HepG2 (cell line): ENCODE measurements at regions not wholly inside any gene's neighbourhood (a gene's known extent, or its start where the extent isn't known, plus 50 kb on each side); places are given as distances from the start of the nearest gene placed in this dataset.
A peak's percentile ranks its signal among the peaks of the same experiment; 100 is the strongest.

ENCODE experiments used
- BCL6 ChIP-seq: IDR thresholded peaks from 2 replicates; pipeline ENCODE4 v1.6.1; 2016; ENCODE audit warnings: missing genetic modification reagents, missing compliant biosample characterization
- CREM ChIP-seq, 2 experiments: sonication (generic) in 1 of 2; formaldehyde crosslinking in 1 of 2; IDR thresholded peaks; 2 replicates each; pipeline versions ENCODE4 v1.4.0 to v1.6.1; 2016 to 2020; ENCODE audit warnings: antibody characterized with exemption in 1 of 2, mild to moderate bottlenecking in 1 of 2, missing genetic modification reagents in 1 of 2
- EHMT2 ChIP-seq: fragments of 200-600 bp; sonication (generic); IDR thresholded peaks from 2 replicates; pipeline ENCODE4 v1.7.0; 2017; ENCODE audit warnings: antibody characterized with exemption, low read depth, low read length, borderline replicate concordance
- FOSL2 ChIP-seq: sonication (generic); formaldehyde crosslinking; IDR thresholded peaks from 2 replicates; pipeline ENCODE4 v1.4.0; 2020; ENCODE audit warnings: missing genetic modification reagents
- GPN1 ChIP-seq: sonication (generic); formaldehyde crosslinking; IDR thresholded peaks from 2 replicates; pipeline ENCODE4 v1.5.1; 2020; ENCODE audit warnings: missing genetic modification reagents, borderline replicate concordance
- HDAC2 ChIP-seq: sonication (generic); formaldehyde crosslinking; IDR thresholded peaks from 2 replicates; pipeline ENCODE4 v1.4.0; 2020; ENCODE audit warnings: missing genetic modification reagents
- HNF4A ChIP-seq: sonication (generic); formaldehyde crosslinking; IDR thresholded peaks from 2 replicates; pipeline ENCODE4 v1.4.0; 2020; ENCODE audit warnings: missing genetic modification reagents
- IRF2 ChIP-seq: IDR thresholded peaks from 2 replicates; pipeline ENCODE4 v1.6.1; 2018; ENCODE audit warnings: missing genetic modification reagents, missing compliant biosample characterization
- NONO ChIP-seq, 2 experiments: fragments of 450-650 bp in 1 of 2; sonication (generic) in 1 of 2; formaldehyde crosslinking in 1 of 2; IDR thresholded peaks in 1 of 2; conservative IDR thresholded peaks in 1 of 2; 2 replicates each; pipeline versions ENCODE4 v1.6.1 to v1.8.0; 2017 to 2022; ENCODE audit warnings: mild to moderate bottlenecking in 1 of 2, missing genetic modification reagents in 1 of 2, moderate library complexity in 1 of 2
- NR0B2 ChIP-seq: sonication (generic); formaldehyde crosslinking; IDR thresholded peaks from 2 replicates; pipeline ENCODE4 v1.4.0; 2020; ENCODE audit warnings: mild to moderate bottlenecking, missing genetic modification reagents
- NR2F6 ChIP-seq, 2 experiments: IDR thresholded peaks; 2 replicates each; pipeline ENCODE4 v1.6.1; 2016; ENCODE audit warnings: antibody characterized with exemption in 1 of 2, mild to moderate bottlenecking in 1 of 2
- PRDM10 ChIP-seq: sonication (generic); formaldehyde crosslinking; IDR thresholded peaks from 2 replicates; pipeline ENCODE4 v1.4.0; 2020; ENCODE audit warnings: low read depth, missing genetic modification reagents
- SIX4 ChIP-seq: sonication (generic); formaldehyde crosslinking; IDR thresholded peaks from 2 replicates; pipeline ENCODE4 v1.4.0; 2020; ENCODE audit warnings: missing genetic modification reagents
- ZNF296 ChIP-seq: sonication (generic); formaldehyde crosslinking; conservative IDR thresholded peaks from 2 replicates; pipeline ENCODE4 v1.5.0; 2020; ENCODE audit warnings: mild to moderate bottlenecking, missing genetic modification reagents
- ZNF644 ChIP-seq: IDR thresholded peaks from 2 replicates; pipeline ENCODE4 v1.6.1; 2016; ENCODE audit warnings: low read depth
- ZNF737 ChIP-seq: sonication (generic); formaldehyde crosslinking; IDR thresholded peaks from 2 replicates; pipeline ENCODE4 v1.5.0; 2020; ENCODE audit warnings: missing genetic modification reagents, mild to moderate bottlenecking, borderline replicate concordance
- TF ChIP-seq, protein P1 (sequence below): IDR thresholded peaks from 2 replicates; pipeline ENCODE4 v1.6.1; 2016; ENCODE audit warnings: missing genetic modification reagents, missing compliant biosample characterization
- TF ChIP-seq, protein P2 (sequence below): sonication (generic); formaldehyde crosslinking; conservative IDR thresholded peaks from 2 replicates; pipeline ENCODE4 v1.4.0; 2020; ENCODE audit warnings: mild to moderate bottlenecking, missing genetic modification reagents, moderate library complexity
- TF ChIP-seq, protein P3 (sequence below): sonication (generic); formaldehyde crosslinking; IDR thresholded peaks from 2 replicates; pipeline ENCODE4 v1.4.0; 2020; ENCODE audit warnings: mild to moderate bottlenecking, missing genetic modification reagents
- TF ChIP-seq, protein P4 (sequence below): IDR thresholded peaks from 2 replicates; pipeline ENCODE4 v1.6.1; 2016; ENCODE audit warnings: low read depth

DNA sequence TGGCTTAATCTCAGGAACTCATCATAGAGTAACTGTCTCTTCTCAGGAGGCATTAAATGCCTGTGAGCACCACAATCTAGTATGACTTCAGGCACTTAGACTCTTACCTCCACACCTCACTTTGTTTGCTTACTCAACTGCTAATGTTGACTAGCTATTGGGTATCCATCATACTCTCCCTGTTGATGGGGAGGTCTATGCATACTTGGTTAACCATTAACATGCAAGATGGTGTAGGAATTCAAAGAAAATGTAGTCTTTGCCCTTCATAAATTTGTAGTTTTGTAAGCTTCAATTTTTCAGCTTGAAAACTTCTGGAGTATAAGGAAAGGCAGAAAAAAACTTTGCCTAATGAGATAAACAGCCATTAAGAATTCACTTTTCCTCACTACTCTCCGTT lies 501.0 kb upstream of the MARCKS start (continued):
- TF ChIP-seq CREM (IDR thresholded peaks at IDR 0.05) = peak; percentile 51
- no peak for TF ChIP-seq CREM (CRISPR knock-in tag; IDR thresholded peaks at IDR 0.05)
- TF ChIP-seq HNF4A (CRISPR knock-in tag) = peak; percentile 71
- peak; percentile 98 for TF ChIP-seq ZNF644 (CRISPR knock-in tag)
- peak; percentile 67 for TF ChIP-seq NR2F6 (IDR thresholded peaks at IDR 0.05)
- TF ChIP-seq NR2F6 (CRISPR knock-in tag; IDR thresholded peaks at IDR 0.05) = peak; percentile 66; the same call in 1 of the 2 replicates
- peak; percentile 93; the same call in 1 of the 2 replicates for TF ChIP-seq EHMT2
- no peak for TF ChIP-seq GPN1
- TF ChIP-seq ZNF296 (CRISPR knock-in tag) = no peak
- TF ChIP-seq HDAC2 (CRISPR knock-in tag) = peak; percentile 80
- TF ChIP-seq SIX4 = peak; percentile 67; the same call in 1 of the 2 replicates
- TF ChIP-seq FOSL2 (CRISPR knock-in tag) = peak; percentile 69
- no peak for TF ChIP-seq ZNF737 (CRISPR knock-in tag)
- TF ChIP-seq, protein P1, sequence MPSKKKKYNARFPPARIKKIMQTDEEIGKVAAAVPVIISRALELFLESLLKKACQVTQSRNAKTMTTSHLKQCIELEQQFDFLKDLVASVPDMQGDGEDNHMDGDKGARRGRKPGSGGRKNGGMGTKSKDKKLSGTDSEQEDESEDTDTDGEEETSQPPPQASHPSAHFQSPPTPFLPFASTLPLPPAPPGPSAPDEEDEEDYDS (CRISPR knock-in tag) = peak; percentile 82
- TF ChIP-seq PRDM10 (CRISPR knock-in tag) = no peak
- TF ChIP-seq NONO (IDR thresholded peaks at IDR 0.05) = no peak
- no peak for TF ChIP-seq NONO (CRISPR knock-in tag; conservative IDR thresholded peaks at IDR 0.05)
- peak; percentile 62 for TF ChIP-seq BCL6 (CRISPR knock-in tag)
- TF ChIP-seq, protein P2, sequence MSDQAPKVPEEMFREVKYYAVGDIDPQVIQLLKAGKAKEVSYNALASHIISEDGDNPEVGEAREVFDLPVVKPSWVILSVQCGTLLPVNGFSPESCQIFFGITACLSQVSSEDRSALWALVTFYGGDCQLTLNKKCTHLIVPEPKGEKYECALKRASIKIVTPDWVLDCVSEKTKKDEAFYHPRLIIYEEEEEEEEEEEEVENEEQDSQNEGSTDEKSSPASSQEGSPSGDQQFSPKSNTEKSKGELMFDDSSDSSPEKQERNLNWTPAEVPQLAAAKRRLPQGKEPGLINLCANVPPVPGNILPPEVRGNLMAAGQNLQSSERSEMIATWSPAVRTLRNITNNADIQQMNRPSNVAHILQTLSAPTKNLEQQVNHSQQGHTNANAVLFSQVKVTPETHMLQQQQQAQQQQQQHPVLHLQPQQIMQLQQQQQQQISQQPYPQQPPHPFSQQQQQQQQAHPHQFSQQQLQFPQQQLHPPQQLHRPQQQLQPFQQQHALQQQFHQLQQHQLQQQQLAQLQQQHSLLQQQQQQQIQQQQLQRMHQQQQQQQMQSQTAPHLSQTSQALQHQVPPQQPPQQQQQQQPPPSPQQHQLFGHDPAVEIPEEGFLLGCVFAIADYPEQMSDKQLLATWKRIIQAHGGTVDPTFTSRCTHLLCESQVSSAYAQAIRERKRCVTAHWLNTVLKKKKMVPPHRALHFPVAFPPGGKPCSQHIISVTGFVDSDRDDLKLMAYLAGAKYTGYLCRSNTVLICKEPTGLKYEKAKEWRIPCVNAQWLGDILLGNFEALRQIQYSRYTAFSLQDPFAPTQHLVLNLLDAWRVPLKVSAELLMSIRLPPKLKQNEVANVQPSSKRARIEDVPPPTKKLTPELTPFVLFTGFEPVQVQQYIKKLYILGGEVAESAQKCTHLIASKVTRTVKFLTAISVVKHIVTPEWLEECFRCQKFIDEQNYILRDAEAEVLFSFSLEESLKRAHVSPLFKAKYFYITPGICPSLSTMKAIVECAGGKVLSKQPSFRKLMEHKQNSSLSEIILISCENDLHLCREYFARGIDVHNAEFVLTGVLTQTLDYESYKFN (CRISPR knock-in tag) = peak; percentile 91
- no peak for TF ChIP-seq NR0B2 (CRISPR knock-in tag)
- TF ChIP-seq, protein P3, sequence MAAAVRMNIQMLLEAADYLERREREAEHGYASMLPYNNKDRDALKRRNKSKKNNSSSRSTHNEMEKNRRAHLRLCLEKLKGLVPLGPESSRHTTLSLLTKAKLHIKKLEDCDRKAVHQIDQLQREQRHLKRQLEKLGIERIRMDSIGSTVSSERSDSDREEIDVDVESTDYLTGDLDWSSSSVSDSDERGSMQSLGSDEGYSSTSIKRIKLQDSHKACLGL (CRISPR knock-in tag) = no peak
- TF ChIP-seq IRF2 (CRISPR knock-in tag) = peak; percentile 37; the same call in 1 of the 2 replicates
- TF ChIP-seq, protein P4, sequence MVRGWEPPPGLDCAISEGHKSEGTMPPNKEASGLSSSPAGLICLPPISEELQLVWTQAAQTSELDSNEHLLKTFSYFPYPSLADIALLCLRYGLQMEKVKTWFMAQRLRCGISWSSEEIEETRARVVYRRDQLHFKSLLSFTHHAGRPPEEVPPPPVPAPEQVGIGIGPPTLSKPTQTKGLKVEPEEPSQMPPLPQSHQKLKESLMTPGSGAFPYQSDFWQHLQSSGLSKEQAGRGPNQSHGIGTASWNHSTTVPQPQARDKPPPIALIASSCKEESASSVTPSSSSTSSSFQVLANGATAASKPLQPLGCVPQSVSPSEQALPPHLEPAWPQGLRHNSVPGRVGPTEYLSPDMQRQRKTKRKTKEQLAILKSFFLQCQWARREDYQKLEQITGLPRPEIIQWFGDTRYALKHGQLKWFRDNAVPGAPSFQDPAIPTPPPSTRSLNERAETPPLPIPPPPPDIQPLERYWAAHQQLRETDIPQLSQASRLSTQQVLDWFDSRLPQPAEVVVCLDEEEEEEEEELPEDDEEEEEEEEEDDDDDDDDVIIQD = peak; percentile 99
